Left colon (tissue), 2 donors: ENCODE measurements at regions not wholly inside any gene's neighbourhood (a gene's known extent, or its start where the extent isn't known, plus 50 kb on each side); places are given as distances from the start of the nearest gene placed in this dataset.

ENCODE experiments used
- ATAC-seq: fragments of 200-7000 bp; cut with Tn5 transposase; one replicate; pipeline ENCODE4 v1.9.1; 2020; ENCODE audit warnings: mild to moderate bottlenecking, moderate library complexity
- DNase-seq, 2 donors: peaks; one replicate each; pipeline ENCODE4 v3.0.0-alpha.2; 2020
- intact Hi-C, 2 donors: fragments of 100-400 bp; cut with DNase I in 1 of 2; cut with micrococcal nuclease in 1 of 2; formaldehyde crosslinking; loops; one replicate each; pipeline versions ENCODE4 v1.11.2 to v1.14.0; 2022; cut with DNase I, micrococcal nuclease
- donor health status: DM: no; HTN: no; CAD: no.
- donor health status: DM: yes; HTN: yes; CAD: no.

DNA sequence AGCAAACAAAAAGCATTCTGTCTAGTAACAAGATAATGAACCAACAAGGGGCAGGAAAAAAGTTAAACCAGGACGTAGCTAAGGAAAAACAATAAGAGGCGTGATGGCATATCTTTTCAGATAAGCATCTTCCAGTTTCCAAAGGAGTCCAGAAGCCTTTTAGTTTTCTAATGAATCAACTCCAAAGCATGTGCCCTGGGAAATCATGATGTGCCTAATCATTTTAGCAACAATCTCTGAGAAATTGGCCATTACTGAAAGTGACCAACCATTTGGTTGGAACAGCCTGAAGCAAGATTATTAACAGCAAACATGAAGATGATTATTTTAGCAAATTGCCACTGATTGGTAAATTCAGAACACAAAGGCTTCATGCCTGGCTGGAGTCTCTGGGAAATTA lies 440.9 kb upstream of the MAF start:
- no peak for DNase-seq
- intact Hi-C loops, result no loop called here
- no peak for ATAC-seq

DNA sequence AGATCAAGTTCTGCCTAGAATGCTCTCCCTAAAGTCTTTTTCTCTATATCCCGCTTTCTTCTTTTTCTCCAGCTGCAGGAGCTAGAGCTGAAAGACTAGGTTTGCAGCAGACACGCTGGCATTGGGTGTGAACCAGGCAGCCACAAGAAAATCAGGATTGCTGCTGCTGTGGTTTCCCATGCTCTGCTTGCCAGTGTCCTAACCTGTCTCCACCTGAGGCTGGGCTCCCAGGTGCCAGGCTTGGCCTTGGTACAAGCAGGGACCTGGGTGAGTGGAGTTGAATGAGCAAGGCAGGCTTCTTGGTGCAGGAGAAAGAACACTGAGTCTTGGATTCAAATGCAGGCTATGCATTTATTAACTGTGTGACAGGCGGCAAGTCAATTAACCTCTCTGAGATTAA lies 440.3 kb upstream of the MAF start:
- no peak for ATAC-seq
- intact Hi-C loops, result no loop called here

DNA sequence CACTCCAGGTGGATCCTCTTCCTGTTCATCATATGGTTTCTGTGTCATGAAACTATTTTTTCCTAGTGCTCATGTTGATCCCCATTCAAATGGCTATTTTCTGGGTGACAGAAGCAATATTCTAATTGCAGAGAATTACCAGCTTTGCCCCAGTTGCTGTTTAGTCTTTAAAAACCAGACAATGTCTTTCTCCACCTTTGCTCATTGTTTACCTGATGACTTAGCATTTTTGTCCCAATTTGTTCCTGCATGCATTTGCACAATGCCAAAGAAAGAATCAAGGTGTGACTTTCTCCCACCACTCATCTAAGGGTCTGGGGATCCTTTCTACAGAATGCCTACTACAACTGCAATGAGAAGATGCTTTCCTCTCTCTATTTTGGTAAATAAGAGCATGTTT lies 439.9 kb upstream of the MAF start:
- intact Hi-C loops, result no loop called here
- DNase-seq (no peak), ATAC-seq (no peak)

More for the DNA sequence above, 440.3 kb upstream of the MAF start:
- no peak for DNase-seq

DNA sequence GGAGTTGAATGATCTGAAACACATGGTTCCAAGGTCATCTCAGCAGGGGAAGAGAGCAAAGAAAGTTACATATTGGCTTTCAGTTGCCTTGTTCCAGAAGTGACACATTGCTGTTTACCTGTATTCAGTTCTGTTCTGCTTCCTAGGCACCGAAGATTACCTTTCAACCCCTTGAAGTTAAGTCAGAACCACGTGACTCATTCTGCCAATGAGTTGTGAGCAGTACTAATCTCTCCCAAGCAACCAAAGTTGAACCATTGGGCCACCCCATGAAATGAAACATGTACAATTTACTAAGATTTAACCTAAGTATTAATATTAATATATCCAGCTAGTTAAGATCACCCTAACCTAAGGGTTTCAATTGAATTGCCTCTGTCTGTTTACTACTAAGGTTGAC lies 439.2 kb upstream of the MAF start:
- intact Hi-C loops, result no loop called here
- ATAC-seq (no peak), DNase-seq (no peak)

DNA sequence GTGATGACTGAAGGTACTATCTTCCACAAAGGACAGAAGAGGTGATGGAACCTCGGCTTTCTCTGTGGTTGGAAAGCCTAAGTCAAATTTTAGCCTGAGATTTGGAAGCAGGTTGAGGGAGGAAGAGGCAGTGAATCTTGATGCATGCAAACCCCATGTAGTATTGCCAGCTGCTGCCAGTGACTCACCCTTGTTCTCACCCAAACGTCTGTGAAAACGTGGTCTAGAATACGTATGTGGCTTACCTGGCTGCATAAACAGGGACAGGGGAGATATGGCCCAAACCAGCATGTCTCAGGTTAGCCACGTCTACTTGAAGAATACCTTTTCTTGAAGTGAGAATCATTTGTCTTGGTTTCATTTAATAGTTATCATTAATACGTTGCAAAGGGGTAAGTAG lies 438.0 kb upstream of the MAF start:
- intact Hi-C loops, result no loop called here
- ATAC-seq (no peak), DNase-seq (no peak)

DNA sequence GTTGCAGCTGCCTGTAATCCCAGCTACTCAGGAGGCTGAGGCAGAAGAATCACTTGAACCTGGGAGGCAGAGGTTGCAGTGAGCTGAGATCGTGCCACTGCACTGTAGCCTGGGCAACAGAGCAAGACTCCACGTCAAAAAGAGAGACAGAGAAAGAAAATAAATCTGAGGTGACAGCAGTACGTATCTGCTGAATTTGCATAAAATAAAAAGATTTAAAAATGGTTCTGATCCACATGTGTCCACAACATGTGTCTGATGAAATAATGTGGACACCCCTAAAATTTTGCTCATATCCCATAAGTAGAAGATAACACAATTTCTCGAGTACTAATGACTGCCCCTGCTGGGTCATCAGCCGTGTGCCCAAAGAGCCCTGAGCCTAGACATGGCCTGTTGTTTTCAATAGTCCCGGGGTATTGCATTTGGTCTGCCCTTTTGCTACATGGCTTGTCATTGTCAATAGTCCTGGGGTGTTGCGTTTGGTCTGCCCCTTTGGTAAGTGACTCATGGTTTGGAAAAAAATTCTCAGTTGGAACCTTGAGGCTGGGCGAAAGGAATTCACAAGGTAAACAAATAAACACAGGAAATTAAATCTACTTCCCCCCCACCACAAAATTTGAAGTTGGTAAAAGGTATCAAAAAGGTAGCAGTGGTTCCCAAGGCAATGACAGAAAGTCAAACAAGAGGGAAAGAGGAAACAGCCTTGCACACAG lies 434.6 kb upstream of the MAF start:
- intact Hi-C loops, result no loop called here
- DNase-seq, result no peak
- no peak for ATAC-seq

DNA sequence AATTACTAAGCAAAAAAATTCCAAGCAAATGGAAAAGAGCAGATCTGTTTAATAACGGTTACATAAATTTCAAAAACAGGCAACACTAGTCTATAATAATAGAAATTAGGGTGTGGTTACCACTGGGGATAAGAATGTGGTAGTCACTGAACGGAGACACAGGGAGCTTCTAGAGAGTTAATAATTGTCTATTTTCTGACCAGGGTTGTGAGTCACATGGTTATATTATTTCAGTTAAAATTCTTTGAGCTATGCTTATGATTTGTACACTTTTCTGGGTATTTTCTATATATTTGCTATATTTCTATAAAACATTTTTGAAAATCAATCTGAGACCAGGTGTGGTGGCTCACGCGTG lies 433.9 kb upstream of the MAF start:
- no peak for ATAC-seq
- intact Hi-C loops, result no loop called here
- no peak for DNase-seq

DNA sequence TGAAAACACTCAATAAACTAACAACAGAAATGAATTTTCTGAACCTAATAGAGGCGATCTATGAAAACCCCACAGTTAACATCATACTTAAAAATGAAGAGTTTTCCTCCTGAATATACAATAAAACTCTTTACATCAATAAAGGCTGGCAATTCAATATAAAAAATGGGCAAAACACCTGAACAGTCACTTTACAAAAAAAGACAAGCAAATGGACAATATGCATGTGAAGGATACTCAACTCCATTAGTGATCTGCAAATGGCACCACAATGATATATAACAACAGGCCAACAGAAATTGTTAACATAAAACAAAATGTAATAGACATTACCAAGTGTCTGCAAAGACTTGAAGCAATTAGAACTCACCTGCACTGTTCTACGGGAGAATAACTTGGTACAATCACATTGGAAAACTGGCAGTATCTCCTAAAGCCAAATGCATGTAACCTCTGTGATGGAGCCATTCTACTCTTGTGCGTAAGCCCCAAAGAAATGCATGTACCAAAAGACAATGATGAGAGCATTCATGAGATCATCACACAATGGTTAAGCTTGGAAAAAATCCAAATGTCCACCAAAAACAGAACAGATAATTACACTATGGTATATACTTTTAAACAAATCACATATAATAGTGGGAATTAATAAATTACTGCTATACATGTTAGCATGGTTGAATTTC lies 433.4 kb upstream of the MAF start:
- no peak for ATAC-seq
- DNase-seq, result no peak
- intact Hi-C loops, result no loop called here

DNA sequence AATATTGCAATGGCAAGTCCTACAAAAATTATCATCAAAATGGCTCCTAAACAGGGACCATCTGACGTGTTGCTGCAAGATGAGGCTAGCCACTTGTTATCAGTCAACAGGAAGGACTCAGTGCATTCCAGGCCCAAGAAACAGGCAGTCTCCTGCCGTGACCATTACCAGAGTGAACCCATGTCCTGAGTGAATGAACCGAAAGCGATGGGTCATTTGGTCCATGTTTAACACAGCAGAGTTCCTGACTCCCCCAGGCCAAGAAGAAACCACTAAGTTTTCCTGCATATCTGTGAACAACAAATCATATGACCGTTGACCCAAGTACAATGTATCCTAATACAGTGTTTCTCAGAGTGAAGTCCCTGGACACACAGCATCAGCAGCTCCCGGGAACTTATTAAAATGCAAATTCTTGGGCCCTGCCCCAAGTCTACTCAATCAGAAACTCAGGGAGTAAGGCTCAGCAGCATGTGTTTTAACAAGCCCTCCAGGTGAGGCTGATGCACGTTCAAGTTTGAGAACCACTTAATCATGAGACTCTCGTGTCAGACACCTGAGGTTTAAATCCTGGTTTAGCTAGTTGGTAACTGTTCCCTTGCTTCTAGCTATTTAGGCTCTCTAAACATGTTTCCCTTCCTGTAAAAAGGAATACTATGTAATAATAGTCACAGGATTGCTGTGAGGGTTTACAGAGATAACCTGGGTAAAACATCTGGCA lies 429.4 kb upstream of the MAF start:
- intact Hi-C loops, result no loop called here
- DNase-seq, result no peak
- ATAC-seq, result no peak

DNA sequence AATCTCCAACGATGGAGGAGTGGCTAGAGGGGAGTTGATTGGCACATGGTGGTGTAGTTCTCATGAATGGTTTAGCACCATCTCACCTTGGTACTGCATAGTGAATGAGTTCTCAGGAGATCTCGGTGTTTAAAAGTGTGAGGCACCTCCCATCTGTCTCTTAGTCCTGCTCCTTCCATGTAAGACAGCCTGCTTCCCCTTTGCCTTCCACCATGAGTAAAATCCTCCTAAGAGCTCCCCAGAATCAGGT lies 428.8 kb upstream of the MAF start:
- intact Hi-C loops, result no loop called here
- ATAC-seq (no peak), DNase-seq (no peak)

DNA sequence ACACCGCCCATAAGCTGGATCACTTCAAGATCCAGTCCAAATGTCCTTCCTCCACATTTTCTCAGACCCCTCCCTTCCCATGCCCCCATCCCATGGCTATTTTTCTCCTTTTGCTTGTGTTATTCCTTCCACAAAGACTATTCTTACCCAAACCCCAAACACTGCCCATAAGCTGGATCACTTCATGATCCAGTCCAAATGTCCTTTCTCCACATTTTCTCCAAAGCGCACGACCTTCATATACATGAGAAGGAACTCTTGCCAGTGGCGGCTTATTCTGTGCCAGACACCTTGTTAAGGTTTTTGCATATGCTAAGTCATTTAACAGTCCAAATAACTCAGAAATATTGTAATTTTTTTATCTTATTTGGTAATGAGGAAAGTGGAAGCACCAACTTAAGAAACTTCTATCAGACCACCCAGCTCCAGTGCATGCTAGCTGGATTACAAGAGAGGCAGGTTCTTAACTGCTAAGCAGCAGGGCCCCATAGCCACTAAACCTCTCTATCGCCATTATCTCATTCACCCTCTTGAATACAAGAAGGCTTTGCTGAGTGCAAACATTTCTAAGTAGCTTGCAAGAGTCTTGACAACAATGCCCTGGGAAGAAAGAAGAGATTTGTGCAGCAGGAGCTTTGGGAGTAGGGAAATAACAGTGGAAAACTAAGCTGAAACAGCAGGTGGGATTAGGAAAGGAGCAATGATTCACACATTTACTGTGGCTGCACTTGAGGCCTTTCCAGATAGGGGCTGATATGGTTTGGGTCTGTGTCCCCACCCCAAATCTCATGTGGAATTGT lies 428.2 kb upstream of the MAF start:
- ATAC-seq (no peak), DNase-seq (no peak)
- intact Hi-C loops, result no loop called here

DNA sequence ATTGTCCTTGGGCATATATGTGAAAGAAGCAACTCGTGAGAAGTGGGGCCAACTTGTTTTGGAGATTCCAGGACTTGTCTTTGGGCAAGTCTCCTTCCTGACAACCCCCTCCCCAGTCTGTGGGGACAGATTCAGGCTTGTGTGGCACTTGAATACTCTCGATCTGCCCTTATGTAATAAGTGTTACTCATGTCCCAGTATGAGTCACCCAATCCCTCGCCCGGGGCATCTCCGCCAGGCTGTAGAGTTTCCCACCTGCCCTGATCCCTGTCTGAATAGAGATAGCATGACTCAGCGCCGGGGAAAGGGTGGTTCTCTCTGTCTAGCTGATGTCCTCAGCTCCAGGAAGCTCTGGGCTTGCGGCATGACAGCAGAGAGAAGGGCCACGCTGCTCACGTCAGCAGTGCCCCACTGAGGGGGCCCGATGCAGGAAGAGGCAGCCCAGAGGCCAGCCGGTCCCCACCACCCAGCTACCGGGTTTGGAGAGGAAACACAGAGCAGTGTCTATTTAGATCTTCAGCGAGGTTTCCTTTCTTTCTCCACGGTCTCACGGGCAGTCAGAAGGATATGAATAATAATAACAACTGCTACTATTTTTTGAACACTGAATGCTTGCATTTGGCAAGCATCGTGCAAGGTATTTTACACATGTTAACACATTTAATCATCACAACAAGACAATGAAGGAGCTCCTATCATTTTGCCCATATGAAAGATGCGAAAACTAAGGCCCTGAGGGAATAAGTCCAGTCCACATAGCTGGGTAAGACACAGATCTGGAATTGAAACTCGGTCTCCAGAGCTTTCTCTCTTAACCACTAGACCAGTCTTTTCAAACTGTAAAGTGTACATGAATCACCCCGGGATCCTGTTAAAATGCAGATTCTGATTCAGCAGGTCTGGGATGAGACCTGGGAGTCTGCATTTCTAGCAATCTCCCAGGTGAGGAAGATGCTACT lies 426.7 kb upstream of the MAF start:
- peak; percentile 26 for ATAC-seq
- DNase-seq, result peak; percentile 17 to 43
- intact Hi-C loops, result no loop called here

DNA sequence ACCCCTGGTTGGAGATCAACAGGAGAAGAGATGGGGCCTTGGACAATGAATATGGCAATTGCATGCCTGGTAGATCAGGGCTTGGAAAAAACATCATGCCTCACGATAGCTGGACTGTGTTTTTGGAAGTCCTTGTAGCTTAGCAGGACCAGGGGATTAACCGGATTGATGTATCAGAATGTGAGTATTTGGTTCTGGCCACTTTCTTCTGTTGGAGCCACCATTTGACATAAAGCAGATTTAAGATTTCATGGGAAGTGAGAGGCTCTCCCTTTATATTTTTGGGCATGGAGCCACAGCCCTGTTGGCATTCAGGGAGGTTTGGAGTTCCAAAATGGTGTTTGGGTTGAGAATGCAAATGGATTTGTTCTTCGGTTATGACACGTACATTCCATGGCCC lies 424.7 kb upstream of the MAF start:
- intact Hi-C loops, result no loop called here
- DNase-seq (no peak), ATAC-seq (no peak)

DNA sequence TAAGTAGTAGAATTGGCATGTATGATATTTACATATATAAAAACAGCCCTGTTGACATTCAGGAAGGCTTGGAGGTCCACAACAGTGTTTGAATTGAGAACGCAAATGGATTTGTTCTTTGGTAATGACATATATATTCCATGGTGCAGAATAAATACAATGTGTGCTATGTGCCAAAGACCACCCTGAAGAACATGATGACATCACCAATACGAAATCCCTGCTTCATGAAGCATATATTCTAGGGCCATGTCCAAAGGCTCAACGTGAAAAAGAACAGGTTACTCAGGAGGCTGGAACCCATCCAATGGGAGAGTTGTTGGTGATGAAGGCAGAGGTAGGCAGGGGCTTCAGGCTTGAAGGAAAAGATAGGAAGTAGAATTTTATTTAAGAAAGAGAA lies 423.9 kb upstream of the MAF start:
- intact Hi-C loops, result no loop called here
- DNase-seq, result no peak
- ATAC-seq, result no peak

DNA sequence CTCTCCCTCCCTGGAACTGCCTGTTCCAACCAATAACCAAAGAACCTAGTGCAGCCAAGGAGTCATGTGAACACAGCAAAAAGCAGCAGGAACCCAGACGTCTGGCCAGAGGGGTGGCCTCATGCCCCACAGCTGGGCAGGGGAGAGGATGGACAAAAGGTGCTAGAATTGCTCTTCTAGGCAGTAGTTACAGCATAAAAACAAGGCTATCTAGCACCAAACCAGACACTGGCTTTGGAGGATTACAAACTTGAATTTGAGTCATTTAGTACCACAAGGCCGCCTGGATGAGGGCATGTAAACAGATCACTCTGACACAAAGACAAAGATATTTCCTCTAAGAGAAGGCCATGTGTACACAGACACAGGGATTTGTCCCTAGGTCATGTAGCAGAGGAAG lies 423.3 kb upstream of the MAF start:
- intact Hi-C loops, result no loop called here
- ATAC-seq (no peak), DNase-seq (no peak)

DNA sequence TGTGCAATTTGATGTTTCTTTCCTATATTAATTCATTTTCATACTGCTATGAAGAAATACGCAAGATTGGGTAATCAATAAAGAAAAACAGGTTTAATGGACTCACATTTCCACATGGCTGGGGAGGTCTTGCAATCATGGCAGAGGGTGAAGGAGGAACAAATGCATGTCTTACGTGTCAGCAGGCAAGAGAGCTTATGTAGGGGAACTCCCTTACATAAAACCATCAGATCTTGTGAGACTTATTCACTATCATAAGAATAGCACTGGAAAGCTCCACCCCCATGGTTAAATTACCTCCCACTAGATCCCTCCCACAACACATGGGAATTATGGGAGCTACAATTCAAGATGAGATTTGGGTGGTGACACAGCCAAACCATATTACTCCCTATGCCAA lies 418.9 kb upstream of the MAF start:
- ATAC-seq (no peak), DNase-seq (no peak)
- intact Hi-C loops, result no loop called here

DNA sequence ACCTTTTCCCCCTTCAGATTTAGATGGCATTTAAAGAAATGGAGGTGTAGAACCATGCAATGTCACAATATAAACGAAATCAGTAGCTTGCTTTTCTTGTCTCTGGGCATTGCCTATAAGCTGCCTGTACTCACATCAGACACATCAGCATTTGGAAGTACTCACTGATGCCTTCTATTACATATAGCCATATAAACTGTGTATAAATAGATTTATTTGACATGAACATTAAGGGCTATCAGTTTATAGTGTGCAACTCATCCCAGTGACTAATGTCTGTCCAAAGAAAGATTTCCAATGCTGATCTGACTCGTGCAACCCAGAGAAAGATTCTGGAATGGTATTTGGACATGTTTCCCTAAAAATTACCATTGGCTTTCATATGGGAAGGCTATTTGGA lies 417.9 kb upstream of the MAF start:
- intact Hi-C loops, result no loop called here
- no peak for ATAC-seq
- DNase-seq, result no peak

DNA sequence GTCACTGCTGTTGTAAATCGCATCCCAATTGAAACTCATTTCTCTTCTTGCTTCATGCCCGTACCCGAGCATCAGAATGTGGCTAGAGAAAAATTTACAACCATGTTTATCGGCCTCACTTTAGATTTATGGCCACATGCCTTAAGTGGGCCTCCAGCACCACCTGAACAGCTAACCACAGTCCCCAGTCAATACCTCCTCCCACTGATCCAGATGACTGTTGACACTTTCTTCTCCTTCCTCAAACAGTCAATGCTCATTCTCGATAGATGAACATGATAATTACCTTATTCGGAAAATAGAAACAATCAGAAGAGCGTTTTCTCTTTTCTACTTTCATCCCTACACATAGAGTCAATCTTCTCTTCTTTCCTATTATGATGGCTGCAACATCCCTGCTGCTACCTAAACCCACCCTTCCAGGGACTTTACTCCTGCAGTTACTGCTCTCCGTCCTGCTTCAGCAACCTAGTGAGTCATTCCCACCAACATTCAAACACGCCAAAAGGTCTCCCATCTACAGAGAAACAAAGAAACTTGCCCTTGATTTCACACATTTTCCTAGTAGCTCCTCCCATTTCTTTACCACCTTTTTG lies 416.3 kb upstream of the MAF start:
- DNase-seq, result no peak
- ATAC-seq, result no peak
- intact Hi-C loops, result no loop called here

DNA sequence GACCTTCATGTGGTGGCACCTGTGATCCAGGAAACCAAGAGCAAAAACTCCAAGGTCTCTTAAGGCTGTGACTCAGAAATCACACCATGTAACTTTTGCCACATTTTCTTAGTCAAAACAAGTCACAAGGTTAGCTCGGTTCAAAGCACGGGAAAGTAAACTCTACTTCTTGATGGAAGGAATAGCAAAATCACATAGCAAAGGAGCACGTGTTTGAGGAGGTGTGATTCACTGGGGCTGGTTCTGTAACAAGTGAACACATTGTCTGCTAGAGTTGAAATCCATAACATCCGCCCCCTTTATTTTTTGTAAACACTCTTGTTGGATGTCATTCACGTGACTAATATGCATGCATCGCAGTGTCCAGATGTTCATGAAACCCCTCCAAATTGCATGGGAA lies 415.0 kb upstream of the MAF start:
- intact Hi-C loops, result no loop called here
- DNase-seq (no peak), ATAC-seq (no peak)
